ENCODE measurements at regions not wholly inside any gene's neighbourhood (a gene's known extent, or its start where the extent isn't known, plus 50 kb on each side); places are given as distances from the start of the nearest gene placed in this dataset.

GRCh38 chr4:147396105-147396504, 84.8 kb upstream of the EDNRA start:
- Histone ChIP-seq H4K20me1 (replicated peaks; ENCODE audit: control insufficient read depth, insufficient read depth, low read length) (no peaks in the 10 kb centered on the region), H3K27me3 (ENCODE audit: control insufficient read depth in 2 of 2, insufficient read depth in 2 of 2, low read length in 2 of 2) (no peaks in the 10 kb centered on the region), H3K27ac (ENCODE audit: extremely low read depth, low read depth, low read length) (no peak overlapping the region), H3K4me3 (no peak overlapping the region), H2AFZ (ENCODE audit: low read depth, low read length) (no peak overlapping the region), H3K4me1 (replicated peaks in 1 of 2; ENCODE audit: control insufficient read depth in 2 of 2, insufficient read depth in 2 of 2, low read length in 2 of 2) (no peaks in the 10 kb centered on the region), H3K79me2 (ENCODE audit: control insufficient read depth, insufficient read depth, low read length) (no peaks in the 10 kb centered on the region), H3K9me3 (replicated peaks; ENCODE audit: control insufficient read depth, insufficient read depth, low read depth, low read length) (no peaks in the 10 kb centered on the region), H3K36me3 (ENCODE audit: control insufficient read depth, insufficient read depth, low read length) (no peaks in the 10 kb centered on the region), H3K4me2 (ENCODE audit: insufficient read depth, low read length) (no peak overlapping the region), H3K9ac (ENCODE audit: insufficient read depth in 1 of 2, low read depth in 2 of 2, low read length in 2 of 2) (no peak overlapping the region), H3K9me1 (ENCODE audit: control insufficient read depth, insufficient read depth, low read length) (no peaks in the 10 kb centered on the region)
- no CpG with 5 or more reads among the region's 1 CpG for WGBS (ENCODE audit: insufficient coverage, low coverage, missing lambda C conversion rate)
- intact Hi-C loops (cut with micrococcal nuclease), result no loop called here
- no peak for FAIRE-seq
- in situ Hi-C loops (cut with MboI), result no loop called here
- TF ChIP-seq JUN (IDR thresholded peaks at IDR 0.05; ENCODE audit: borderline replicate concordance, low read depth, low read length) (no peak), JUN (CRISPR knock-in tag; IDR thresholded peaks at IDR 0.05; ENCODE audit: borderline replicate concordance) (no peak), FOXA3 (CRISPR knock-in tag; conservative IDR thresholded peaks at IDR 0.05 in 1 of 2, IDR thresholded peaks at IDR 0.05 in 1 of 2) (no peak), NONO (IDR thresholded peaks at IDR 0.05; ENCODE audit: low read depth in 2 of 2, low read length in 1 of 2) (no peak)
- CTCF ChIA-PET (ENCODE audit: low intra/inter-chr PET ratio), result no interaction called here
- no peak for ATAC-seq
- DNase-seq (ENCODE audit: extremely low read depth in 1 of 4, low spot score in 3 of 4), result no peak
- BruUV-seq (replicated peaks), result no TSS peak
- POLR2A ChIA-PET, result no interaction called here

GRCh38 chr4:147398556-147398955, 82.3 kb upstream of the EDNRA start:
- BruUV-seq (replicated peaks), result no TSS peak
- intact Hi-C loops (cut with micrococcal nuclease), result no loop called here
- no peak overlapping the region for H2AFZ ChIP-seq (ENCODE audit: low read depth, low read length)
- no peak overlapping the region for H3K27ac ChIP-seq (ENCODE audit: extremely low read depth, low read depth, low read length)
- no peaks in the 10 kb centered on the region for H3K9me1 ChIP-seq (ENCODE audit: control insufficient read depth, insufficient read depth, low read length)
- H3K27me3 ChIP-seq (ENCODE audit: control insufficient read depth in 2 of 2, insufficient read depth in 2 of 2, low read length in 2 of 2), result no peaks in the 10 kb centered on the region
- 3% methylated on average over 2 of the region's 2 CpGs for WGBS (ENCODE audit: insufficient coverage, low coverage, missing lambda C conversion rate)
- H3K9me3 ChIP-seq (replicated peaks; ENCODE audit: control insufficient read depth, insufficient read depth, low read depth, low read length), result no peaks in the 10 kb centered on the region
- DNase-seq (ENCODE audit: extremely low read depth in 1 of 4, low spot score in 3 of 4) (no peak), ATAC-seq (no peak), FAIRE-seq (no peak)
- H3K9ac ChIP-seq (ENCODE audit: insufficient read depth in 1 of 2, low read depth in 2 of 2, low read length in 2 of 2), result no peak overlapping the region
- no peaks in the 10 kb centered on the region for H3K36me3 ChIP-seq (ENCODE audit: control insufficient read depth, insufficient read depth, low read length)
- H4K20me1 ChIP-seq (replicated peaks; ENCODE audit: control insufficient read depth, insufficient read depth, low read length), result no peaks in the 10 kb centered on the region
- no peaks in the 10 kb centered on the region for H3K4me1 ChIP-seq (replicated peaks in 1 of 2; ENCODE audit: control insufficient read depth in 2 of 2, insufficient read depth in 2 of 2, low read length in 2 of 2)
- in situ Hi-C loops (cut with MboI), result no loop called here
- H3K4me2 ChIP-seq (ENCODE audit: insufficient read depth, low read length), result no peak overlapping the region
- no peaks in the 10 kb centered on the region for H3K79me2 ChIP-seq (ENCODE audit: control insufficient read depth, insufficient read depth, low read length)
- no peak overlapping the region for H3K4me3 ChIP-seq
- CTCF ChIA-PET (ENCODE audit: low intra/inter-chr PET ratio), result no interaction called here
- POLR2A ChIA-PET, result no interaction called here
- no peak for TF ChIP-seq ZBTB9 (CRISPR knock-in tag; IDR thresholded peaks at IDR 0.05)
- no peak for TF ChIP-seq E2F5 (CRISPR knock-in tag; IDR thresholded peaks at IDR 0.05)
- no peak for TF ChIP-seq GATAD2B (IDR thresholded peaks at IDR 0.05; ENCODE audit: borderline replicate concordance)
- no peak for TF ChIP-seq POLR2AphosphoS2 (IDR thresholded peaks at IDR 0.05; ENCODE audit: low read length)
- no peak for TF ChIP-seq ILK (tag; IDR thresholded peaks at IDR 0.05; ENCODE audit: borderline replicate concordance, low read depth)
- TF ChIP-seq FOXK2 (conservative IDR thresholded peaks at IDR 0.05 in 1 of 2, IDR thresholded peaks at IDR 0.05 in 1 of 2; ENCODE audit: low read depth in 2 of 2), result no peak
- no peak for TF ChIP-seq ZNF134 (CRISPR knock-in tag; conservative IDR thresholded peaks at IDR 0.05)
- TF ChIP-seq TEAD4 (IDR thresholded peaks at IDR 0.05; ENCODE audit: low read length), result no peak
- TF ChIP-seq TEAD4 (CRISPR knock-in tag; IDR thresholded peaks at IDR 0.05; ENCODE audit: borderline replicate concordance), result no peak
- no peak for TF ChIP-seq CREB3 (tag; conservative IDR thresholded peaks at IDR 0.05; ENCODE audit: low read depth)
